ENCODE measurements at regions not wholly inside any gene's neighbourhood (a gene's known extent, or its start where the extent isn't known, plus 50 kb on each side); places are given as distances from the start of the nearest gene placed in this dataset.
"Not testable (repeated sequence)": the region's sequence is repeated elsewhere in the genome, so short reads cannot be mapped to it uniquely, and the experiment has no call there.

DNA sequence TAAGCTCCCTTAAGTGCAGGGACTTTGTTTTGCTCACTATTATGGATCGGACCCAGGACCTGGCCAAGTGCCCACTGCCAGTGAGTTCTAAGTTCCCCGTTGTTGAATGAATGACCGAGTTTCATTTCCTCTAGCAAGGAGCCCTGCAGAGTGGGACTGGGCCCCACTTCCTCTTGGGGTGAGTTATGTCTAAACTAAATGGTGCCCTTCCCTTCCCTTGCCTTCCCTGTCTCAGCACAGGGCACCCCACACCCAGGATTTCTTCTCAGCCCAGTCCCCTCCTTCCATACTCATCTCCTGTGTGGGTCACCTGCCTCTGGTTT lies 195.3 kb upstream of the HS6ST1 start:
- peak in 2 of 10 donors; percentile 52 to 81 for DNase-seq
- intact Hi-C loops (cut with DNase I) = no loop called here

DNA sequence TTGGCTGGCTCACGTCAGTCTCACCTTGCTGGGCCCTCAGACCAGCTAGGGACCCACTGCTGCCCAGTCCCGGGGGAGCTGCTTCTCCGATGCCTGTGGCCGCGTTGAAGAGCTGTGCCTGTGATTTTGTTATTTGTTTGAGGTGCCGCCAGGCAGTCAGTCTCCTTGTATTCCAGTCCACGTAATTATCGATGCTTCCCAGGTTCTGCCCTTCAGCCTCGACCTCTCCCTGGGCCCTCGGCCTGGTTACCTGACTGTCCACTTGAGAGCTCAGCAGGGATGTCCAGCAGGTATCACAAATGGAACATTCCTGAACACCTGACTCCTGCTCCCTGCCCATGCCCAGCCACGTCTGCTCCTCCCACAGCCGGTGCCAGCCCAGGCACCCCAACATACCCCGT lies 195.9 kb upstream of the HS6ST1 start:
- peak in 2 of 10 donors; percentile 59 to 67 for DNase-seq
- intact Hi-C loops (cut with DNase I) = no loop called here

- DNase-seq = peak in 1 of 10 donors; percentile 36
- intact Hi-C loops (cut with DNase I) = no loop called here
Measured at GRCh38 chr2:128516938-128517337, 198.3 kb upstream of the HS6ST1 start.

DNA sequence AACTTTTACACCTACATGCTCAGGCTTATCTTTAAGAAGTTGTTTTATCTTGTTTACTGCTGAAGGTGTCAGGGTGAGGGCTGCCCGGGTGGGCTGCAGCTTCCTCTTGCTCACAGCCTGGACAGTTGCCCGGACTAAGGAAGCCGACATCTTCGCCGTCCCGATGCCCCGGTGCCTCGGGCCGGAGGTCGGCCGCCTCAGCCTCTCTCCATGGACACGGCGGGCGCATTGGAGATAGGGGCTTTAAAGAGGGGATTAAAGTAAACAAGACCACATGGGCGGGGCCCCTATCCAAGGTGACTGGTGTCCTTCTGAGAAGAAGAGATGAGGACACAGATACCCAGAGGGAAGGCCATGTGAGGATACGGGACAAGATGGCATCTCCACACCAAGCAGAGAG lies 200.4 kb upstream of the HS6ST1 start:
- intact Hi-C loops (cut with DNase I) = not testable (repeated sequence)

DNA sequence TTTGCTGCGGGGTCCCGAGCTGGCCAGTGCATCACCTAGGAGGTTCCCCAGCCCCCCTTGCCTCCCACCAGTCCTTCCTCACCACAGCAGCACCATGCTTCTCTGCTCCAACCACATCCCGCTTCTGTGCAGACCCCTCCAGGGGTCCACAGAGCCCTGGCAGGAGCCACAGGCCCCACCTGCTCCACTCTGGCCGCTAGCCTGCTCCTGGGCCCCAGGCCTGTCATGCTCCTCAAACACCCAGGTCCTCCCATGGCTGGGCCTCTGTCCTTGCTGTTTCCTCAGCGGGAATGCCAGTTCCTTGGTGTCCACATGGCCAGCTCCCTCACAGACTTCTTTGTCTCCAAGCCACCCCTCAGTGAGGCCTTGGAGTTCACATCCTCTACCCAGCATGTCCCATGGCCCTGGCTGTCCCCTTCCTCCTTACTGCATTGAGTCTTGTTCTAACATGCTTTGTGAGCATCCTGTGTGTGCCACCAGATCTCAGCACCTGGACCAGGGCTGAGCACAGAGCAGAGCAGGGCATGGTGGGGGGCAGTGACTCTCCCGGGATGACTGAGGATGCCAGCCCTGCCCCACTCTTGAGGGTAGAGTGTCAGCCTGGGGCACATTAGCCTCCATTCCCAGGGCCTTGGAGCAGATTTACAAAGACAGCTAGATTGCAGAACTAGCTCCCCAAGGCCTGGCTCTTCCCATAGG lies 201.0 kb upstream of the HS6ST1 start:
- intact Hi-C loops (cut with DNase I) = no loop called here

More for the DNA sequence above, 200.4 kb upstream of the HS6ST1 start:
- DNase-seq = not testable (repeated sequence)

DNA sequence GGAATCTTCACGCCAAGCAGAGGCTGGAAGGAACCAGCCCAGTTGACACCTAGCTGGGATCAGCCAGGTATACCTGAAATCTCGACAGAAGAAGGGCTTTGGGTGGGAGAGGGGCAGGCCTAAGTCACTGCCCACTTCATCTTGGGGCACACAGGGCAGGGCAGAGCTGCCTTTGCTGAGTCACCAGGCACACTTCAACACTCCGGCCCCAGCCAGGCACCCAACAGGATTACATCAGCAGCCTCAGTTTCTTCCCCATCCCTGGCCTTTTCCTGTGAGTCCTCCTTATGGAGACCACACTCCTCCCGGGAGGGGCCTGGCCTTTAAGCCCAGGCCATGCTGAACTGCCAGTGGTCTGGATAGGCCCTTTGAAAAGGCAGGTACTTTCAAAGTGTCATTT lies 201.7 kb upstream of the HS6ST1 start:
- DNase-seq = peak in 1 of 10 donors; percentile 43
- intact Hi-C loops (cut with DNase I) = no loop called here

More for the DNA sequence above, 201.0 kb upstream of the HS6ST1 start:
- DNase-seq = no peak

DNA sequence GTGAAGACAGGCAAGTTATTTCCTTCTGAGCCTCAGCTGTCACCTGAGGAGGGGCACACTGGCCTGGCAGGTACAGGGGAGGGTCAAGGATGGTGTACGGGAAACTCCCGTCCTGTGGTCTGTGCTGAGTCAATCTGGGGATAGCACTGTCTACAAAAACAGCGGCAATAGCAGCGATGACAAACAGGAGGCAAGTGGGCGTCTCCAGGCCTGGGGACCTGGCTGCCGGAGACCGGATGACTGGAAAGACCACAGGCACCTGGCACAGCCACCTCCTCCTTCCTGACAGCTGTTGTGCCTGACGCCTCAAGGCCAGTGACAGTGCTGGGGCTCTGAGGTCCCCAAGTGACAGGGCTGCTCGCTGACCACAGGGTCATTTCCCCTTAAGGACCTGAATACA lies 202.1 kb upstream of the HS6ST1 start:
- intact Hi-C loops (cut with DNase I) = no loop called here
- peak in 1 of 10 donors; percentile 45 for DNase-seq

DNA sequence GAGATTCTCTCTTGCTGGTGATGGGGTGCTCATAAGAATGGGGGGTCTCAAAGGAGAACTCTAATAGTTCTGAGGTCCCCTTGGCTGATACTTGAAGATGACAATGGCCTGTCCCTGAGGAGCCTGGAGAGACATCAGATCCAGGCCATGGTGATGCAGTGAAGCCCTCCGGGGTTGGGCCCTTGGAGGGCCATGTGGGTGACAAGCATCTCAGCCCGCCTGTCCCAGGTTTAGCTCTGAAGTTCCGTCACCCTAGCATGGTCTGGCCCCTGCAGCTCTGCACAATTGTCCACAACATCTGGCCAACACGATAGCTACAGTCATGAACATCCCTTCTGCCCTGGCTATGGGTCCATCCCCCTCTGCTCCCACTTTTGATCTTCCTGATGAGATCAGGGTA lies 202.8 kb upstream of the HS6ST1 start:
- peak in 1 of 10 donors; percentile 55 for DNase-seq
- intact Hi-C loops (cut with DNase I) = no loop called here

DNA sequence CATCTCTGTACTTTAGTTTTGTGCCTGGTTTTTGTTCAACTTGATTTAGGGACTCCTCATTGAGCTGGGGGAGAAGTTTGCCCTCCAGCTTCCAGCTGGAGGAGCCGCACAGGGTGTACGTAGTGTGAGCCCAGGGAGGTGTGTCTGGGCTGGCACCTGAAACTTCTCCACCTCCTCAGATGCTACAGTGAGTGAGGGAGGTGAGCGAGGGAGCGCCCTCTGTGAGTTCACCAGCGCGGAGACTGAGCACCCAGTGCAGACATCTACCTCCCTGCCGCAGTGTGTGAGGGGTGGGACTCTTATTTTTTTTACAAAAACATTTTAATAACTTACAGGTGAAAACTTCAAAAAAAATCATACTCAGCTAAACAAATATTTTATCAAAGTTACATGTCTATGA lies 204.2 kb upstream of the HS6ST1 start:
- DNase-seq = peak in 1 of 10 donors; percentile 68
- intact Hi-C loops (cut with DNase I) = no loop called here

- intact Hi-C loops (cut with DNase I) = no loop called here
- DNase-seq = no peak
Measured at GRCh38 chr2:128523457-128523856, 204.8 kb upstream of the HS6ST1 start.

DNA sequence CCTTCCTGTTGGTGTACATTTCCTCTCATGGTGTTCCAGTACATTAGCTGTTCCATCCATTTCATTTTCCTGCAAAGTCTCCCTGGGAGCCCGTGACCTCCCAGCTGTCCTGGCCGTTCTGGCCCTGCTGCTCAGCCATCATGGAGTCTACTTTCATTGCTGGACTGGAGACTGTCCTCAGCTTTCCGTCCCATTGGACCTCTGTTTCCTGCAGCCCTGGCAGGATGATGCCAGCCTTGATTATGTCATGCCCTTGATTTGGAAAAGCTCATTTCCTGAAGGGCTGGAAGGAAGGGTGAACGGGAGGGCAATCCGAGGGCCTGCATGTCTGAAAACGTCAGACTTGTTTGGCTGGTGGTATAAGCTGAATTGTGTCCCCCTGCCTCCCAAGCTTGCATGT lies 205.5 kb upstream of the HS6ST1 start:
- intact Hi-C loops (cut with DNase I) = no loop called here
- DNase-seq = no peak

- peak in 1 of 10 donors; percentile 64 for DNase-seq
- intact Hi-C loops (cut with DNase I) = no loop called here
Measured at GRCh38 chr2:128525653-128526052, 207.0 kb upstream of the HS6ST1 start.

DNA sequence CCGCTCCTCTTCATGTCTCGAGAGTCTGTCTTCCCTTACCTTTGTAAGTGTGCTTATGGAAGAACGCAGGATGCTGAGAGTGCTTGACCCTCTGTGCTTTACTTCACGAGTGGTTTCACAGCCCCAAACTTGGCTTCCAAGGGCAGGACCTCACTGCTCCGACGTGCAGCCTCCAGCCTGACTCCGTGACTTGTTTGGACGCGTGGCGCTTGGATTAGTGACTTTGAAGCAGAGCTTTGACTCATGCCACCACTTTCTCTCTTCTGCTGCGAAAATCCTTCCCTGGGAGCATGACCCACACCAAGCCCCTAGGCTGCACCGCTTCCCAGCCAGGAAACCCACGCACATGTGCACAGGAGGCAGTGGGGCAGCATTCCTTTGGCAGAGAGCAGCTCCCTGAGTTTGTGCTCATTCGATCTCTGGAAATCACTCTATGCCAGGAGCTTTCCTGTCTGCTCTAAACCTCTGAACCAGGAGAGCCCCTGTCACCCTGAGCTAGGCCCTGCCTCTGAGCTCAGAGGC lies 207.8 kb upstream of the HS6ST1 start:
- intact Hi-C loops (cut with DNase I) = no loop called here
- DNase-seq = no peak

DNA sequence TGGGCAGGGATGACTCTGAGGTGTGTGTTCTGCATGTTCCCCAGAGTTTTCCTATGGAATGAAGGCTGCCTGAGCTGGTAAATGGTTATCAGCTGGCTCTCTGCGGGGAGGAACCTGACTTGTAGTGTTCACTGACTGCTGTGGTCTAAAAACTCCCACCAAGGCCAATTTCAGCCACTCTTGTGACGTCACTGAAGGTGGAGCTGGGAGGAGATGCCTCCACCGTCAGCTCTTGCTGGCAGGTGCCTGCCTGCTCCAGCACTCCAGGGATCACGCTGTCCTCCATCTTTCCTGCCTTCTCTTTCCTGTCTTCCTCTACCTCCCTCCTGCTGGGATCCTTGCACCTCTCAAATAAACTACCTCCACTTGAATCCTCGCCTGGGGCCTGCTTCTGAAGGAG lies 209.5 kb upstream of the HS6ST1 start:
- intact Hi-C loops (cut with DNase I) = no loop called here
- no peak for DNase-seq

DNA sequence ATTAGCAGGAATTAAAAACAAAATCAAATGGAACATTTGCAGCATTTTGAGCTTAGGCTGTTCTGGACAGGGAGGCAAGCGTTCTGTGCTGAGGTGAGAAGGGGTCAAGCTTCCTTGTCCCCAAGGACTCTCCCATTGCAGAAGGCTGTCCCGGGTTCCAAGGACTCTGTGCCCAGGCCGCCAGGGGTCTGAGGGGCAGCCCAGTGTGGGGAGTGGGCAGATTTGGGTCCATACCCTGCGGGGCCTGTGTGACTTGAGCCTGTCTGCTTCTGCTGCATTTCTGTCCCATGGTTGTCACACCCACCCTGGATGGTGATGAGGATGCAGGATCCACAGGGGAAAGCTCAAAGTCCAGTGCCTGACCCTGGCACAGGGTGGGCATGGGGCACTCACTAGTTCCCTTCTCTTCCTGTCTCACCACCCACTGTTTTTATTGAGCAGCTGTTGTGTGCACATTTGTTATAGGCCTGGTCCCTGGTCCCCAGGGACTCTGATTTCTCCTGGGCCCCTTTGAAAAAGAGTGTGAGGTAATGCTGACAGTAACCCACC lies 211.4 kb upstream of the HS6ST1 start:
- peak in 1 of 10 donors; percentile 59 for DNase-seq
- intact Hi-C loops (cut with DNase I) = no loop called here

DNA sequence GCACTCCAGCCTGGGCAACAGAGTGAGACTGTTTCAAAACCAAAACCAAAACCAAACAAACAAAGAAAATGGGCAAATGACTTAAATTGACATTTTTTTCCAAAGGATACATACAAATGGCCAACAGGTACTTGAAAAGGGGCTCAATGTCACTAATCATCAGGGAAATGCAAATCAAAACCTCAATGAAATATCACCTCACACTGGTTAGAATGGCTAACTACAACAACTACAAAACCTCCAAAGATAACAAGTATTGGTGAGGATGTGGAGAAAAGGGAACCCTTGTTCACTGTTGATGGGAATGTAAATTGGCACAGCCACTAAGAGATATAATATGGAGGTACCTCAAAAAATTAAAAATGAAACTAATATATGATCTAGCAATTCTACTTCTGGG lies 213.2 kb upstream of the HS6ST1 start:
- intact Hi-C loops (cut with DNase I) = no loop called here
- DNase-seq = no peak

DNA sequence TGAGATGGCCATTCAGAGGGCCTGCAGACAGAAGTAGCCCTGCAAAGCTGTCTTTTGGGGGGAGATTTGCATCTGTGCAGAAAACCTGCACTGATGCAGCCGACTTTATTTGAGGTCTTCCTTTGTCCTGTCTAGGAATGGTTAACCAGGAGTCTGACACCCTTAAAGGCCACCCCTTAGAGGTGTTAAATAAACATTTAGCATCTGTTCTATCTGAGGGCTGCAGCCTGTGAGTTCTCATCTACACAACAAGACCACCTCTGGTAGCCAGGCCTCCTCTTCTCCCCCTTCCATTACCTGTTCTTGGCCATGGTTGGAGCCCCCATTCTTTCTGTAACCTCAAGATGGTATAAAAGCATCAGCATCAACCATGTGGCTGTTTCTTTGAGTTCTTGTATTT lies 214.4 kb upstream of the HS6ST1 start:
- intact Hi-C loops (cut with DNase I) = no loop called here
- no peak for DNase-seq

- intact Hi-C loops (cut with DNase I) = no loop called here
- DNase-seq = no peak
Measured at GRCh38 chr2:128534688-128535392, 216.2 kb upstream of the HS6ST1 start.

- intact Hi-C loops (cut with DNase I) = no loop called here
- DNase-seq = no peak
Measured at GRCh38 chr2:128535953-128536352, 217.3 kb upstream of the HS6ST1 start.

DNA sequence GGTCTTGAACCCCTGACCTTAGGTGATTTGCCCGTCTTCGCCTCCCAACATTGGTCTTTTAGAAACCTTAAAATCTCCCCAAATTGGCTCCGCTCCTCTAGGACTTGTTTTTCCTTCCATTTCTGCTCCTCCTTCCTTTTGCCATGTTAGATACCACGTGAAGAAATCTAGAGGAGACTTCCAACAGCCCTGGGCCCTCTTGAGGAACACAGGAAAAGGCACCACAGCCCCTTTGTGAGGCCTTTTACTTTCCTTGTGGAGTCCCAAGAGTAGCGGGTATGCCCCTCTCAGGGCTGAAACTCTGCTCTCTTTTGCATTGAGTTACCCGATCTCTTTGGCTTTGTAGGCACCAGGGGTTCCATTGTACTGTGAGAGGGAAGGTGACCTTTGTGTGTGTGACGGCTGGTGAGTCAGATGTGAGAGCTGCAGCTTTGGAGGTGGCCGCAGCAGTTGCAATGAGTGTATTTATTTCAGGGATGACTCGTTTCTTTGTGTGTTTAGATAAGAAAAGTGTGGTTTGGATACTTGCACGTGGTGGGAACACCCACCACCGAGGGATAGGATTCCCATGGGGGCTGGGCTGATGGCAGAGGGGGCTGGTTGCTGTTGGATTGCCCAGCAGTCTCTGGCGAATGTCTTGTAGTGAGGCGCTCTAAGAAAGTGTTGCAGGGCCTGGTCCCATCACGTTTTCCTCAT lies 218.4 kb upstream of the HS6ST1 start:
- no peak for DNase-seq
- intact Hi-C loops (cut with DNase I) = no loop called here

DNA sequence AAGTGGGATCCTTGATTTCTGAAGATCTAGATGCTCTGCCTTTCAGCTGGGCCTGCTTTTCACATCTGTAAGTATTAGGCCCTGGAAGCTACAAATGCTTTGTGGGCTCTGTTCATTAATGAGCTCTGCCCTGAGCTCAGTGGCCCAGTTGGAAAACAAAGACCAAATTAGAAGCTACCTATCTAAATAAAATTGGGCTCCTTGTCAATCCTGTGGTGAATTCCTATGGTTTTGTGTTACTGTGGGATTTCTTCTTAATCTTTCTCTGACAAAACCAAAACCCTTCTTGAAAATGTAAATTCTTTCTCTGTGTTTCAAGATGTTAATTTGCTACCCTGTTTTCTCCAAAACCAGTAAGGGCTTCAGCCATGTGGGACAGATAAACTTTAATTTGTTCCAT lies 219.0 kb upstream of the HS6ST1 start:
- intact Hi-C loops (cut with DNase I) = no loop called here
- no peak for DNase-seq

All from posterior cingulate gyrus (tissue), 11 donors.